Liver (tissue), 8 donors: ENCODE measurements at regions not wholly inside any gene's neighbourhood (a gene's known extent, or its start where the extent isn't known, plus 50 kb on each side); places are given as distances from the start of the nearest gene placed in this dataset.

Experiments used
- DNase-seq: peaks from one replicate; pipeline ENCODE4 v3.0.0-alpha.2; 2017; ENCODE audit warnings: low spot score
- H3K27ac ChIP-seq, 2 donors: one replicate each; pipeline ENCODE4 v1.7.0; 2013; ENCODE audit warnings: inconsistent platforms in 2 of 2, low read length in 2 of 2, control low read depth in 1 of 2, low read depth in 1 of 2, mild to moderate bottlenecking in 1 of 2
- H3K27me3 ChIP-seq, 4 donors: one replicate each; pipeline versions ENCODE4 v1.6.1 to v1.7.0; 2013; ENCODE audit warnings: low read length in 3 of 4, inconsistent platforms in 1 of 4, mild to moderate bottlenecking in 1 of 4, moderate library complexity in 1 of 4; ENCODE audit not compliant: control insufficient read depth in 4 of 4, insufficient read depth in 4 of 4
- H3K36me3 ChIP-seq, 4 donors: one replicate each; pipeline versions ENCODE4 v1.6.1 to v1.7.0; 2013; ENCODE audit warnings: low read length in 3 of 4, mild to moderate bottlenecking in 3 of 4, low read depth in 1 of 4, moderate library complexity in 1 of 4; ENCODE audit not compliant: control insufficient read depth in 4 of 4, insufficient read depth in 3 of 4
- H3K4me1 ChIP-seq, 4 donors: one replicate each; pipeline versions ENCODE4 v1.6.1 to v1.7.0; 2013; ENCODE audit warnings: low read length in 3 of 4, mild to moderate bottlenecking in 3 of 4, moderate library complexity in 1 of 4; ENCODE audit not compliant: control insufficient read depth in 4 of 4, insufficient read depth in 4 of 4
- H3K4me3 ChIP-seq, 3 donors: one replicate each; pipeline versions ENCODE4 v1.6.1 to v1.7.0; 2013; ENCODE audit warnings: low read length in 3 of 3, control low read depth in 1 of 3, low read depth in 1 of 3, mild to moderate bottlenecking in 1 of 3
- H3K9ac ChIP-seq, 2 donors: one replicate each; pipeline ENCODE4 v1.7.0; 2013; ENCODE audit warnings: low read length in 2 of 2, mild to moderate bottlenecking in 2 of 2, moderate library complexity in 2 of 2, control low read depth in 1 of 2, low read depth in 1 of 2
- H3K9me3 ChIP-seq, 4 donors: one replicate each; pipeline versions ENCODE4 v1.6.1 to v1.7.0; 2013; ENCODE audit warnings: low read length in 3 of 4; ENCODE audit not compliant: control insufficient read depth in 4 of 4
- CTCF ChIP-seq: fragments of 150-350 bp; IDR thresholded peaks from 2 replicates; pipeline ENCODE4 v1.5.1; 2017; ENCODE audit warnings: improper control_type of control experiment, low read depth, low read length; ENCODE audit not compliant: missing input control
- EGR1 ChIP-seq, 2 donors: IDR thresholded peaks; 2 replicates each; pipeline ENCODE4 v1.6.1; 2016 to 2018; ENCODE audit warnings: antibody characterized with exemption in 2 of 2, low read depth in 2 of 2
- FOXA1 ChIP-seq: IDR thresholded peaks from 2 replicates; pipeline ENCODE4 v1.6.1; 2016; ENCODE audit warnings: antibody characterized with exemption
- HNF4A ChIP-seq, 2 donors: conservative IDR thresholded peaks; 2 replicates each; pipeline ENCODE4 v1.6.1; 2016; ENCODE audit warnings: antibody characterized with exemption in 2 of 2, mild to moderate bottlenecking in 2 of 2
- HNF4G ChIP-seq: IDR thresholded peaks from 2 replicates; pipeline ENCODE4 v1.6.1; 2016; ENCODE audit warnings: antibody characterized with exemption
- JUND ChIP-seq, 2 donors: IDR thresholded peaks; 2 replicates each; pipeline ENCODE4 v1.6.1; 2016; ENCODE audit warnings: antibody characterized with exemption in 2 of 2
- RXRA ChIP-seq, 2 donors: IDR thresholded peaks; 2 replicates each; pipeline ENCODE4 v1.6.1; 2017 to 2018; ENCODE audit warnings: antibody characterized with exemption in 2 of 2, mild to moderate bottlenecking in 1 of 2
- TAF1 ChIP-seq: conservative IDR thresholded peaks from 2 replicates; pipeline ENCODE4 v1.6.1; 2016; ENCODE audit warnings: antibody characterized with exemption, mild to moderate bottlenecking
- YY1 ChIP-seq: IDR thresholded peaks from 2 replicates; pipeline ENCODE4 v1.6.1; 2016; ENCODE audit warnings: antibody characterized with exemption, mild to moderate bottlenecking
- ZBTB33 ChIP-seq: IDR thresholded peaks from 2 replicates; pipeline ENCODE4 v1.6.1; 2016; ENCODE audit warnings: antibody characterized with exemption
- WGBS: extraction: QIAGEN DNeasy Blood & Tissue Kit; methylation state at CpG from one replicate; pipeline ENCODE4 v1.1.7; 2013; 5-methylcytosine and 5-hydroxymethylcytosine counted together
- TF ChIP-seq, protein P1 (sequence below): IDR thresholded peaks from 2 replicates; pipeline ENCODE4 v1.6.1; 2016; ENCODE audit warnings: antibody characterized with exemption
- donor health status: healthy.
- donor health status: healthy.
- donor health status: healthy.
- donor health status: healthy.
- donor health status: healthy.

- H3K9ac ChIP-seq: no peak overlapping the region
- WGBS: 96% methylated on average over 5 of the region's 5 CpGs
- DNase-seq: no peak
These were observed 95.5 kb downstream of the RPS24 start for GRCh38 chr10:78129211-78129610.

DNA sequence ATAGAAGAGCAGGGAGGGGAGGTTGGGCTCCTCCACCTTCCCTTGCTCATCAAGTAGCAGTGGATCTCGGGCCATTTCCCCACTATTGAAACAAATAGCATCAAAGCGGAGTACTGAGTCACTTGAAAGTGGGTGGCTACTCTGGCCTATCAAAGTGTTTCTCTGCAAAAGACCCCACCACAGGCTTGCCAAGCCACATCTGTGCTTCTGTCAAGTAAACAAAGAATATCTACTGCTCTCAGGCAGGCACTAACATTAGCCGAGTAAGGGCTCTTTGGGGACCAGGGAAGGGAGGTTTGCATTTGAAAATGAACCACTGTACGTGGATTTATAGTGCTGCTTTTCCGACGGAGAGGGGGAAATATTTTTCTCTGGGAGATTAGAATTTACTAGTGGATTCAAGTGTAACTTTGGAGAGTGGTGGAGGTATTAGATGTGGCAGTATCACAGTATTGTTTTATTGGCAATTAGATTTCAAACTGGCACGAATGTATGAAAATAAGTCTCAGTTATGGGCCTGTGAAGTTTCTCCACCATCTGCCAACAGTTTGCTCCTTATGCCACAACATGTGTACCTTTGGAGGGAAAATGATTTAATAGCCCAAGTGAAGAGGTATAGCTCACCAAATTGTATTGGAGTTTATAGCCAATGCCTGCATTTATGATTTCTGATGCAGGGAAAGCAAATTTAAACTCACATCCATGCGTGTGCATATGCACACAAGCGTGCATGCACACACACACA, 97.5 kb downstream of the RPS24 start:
- WGBS: 87% methylated on average over 9 of the region's 9 CpGs

More at GRCh38 chr10:78129211-78129610, 95.5 kb downstream of the RPS24 start:
- TF ChIP-seq EGR1 (IDR thresholded peaks at IDR 0.05; ENCODE audit: low read depth in 2 of 2) (no peak), JUND (IDR thresholded peaks at IDR 0.05) (no peak), HNF4G (no peak), TAF1 (no peak)
- Histone ChIP-seq H3K9me3 (peaks cover 0 to 2% (median 0%) of the 10 kb centered on the region in 4 donors), H3K27ac (no peak overlapping the region), H3K27me3 (no peaks in the 10 kb centered on the region), H3K4me1 (no peaks in the 10 kb centered on the region), H3K36me3 (no peaks in the 10 kb centered on the region), H3K4me3 (no peak overlapping the region)

More for the DNA sequence above, 97.5 kb downstream of the RPS24 start:
- Histone ChIP-seq H3K4me1 (no peaks in the 10 kb centered on the region), H3K4me3 (no peak overlapping the region), H3K27ac (no peak overlapping the region), H3K27me3 (no peaks in the 10 kb centered on the region), H3K9ac (no peak overlapping the region), H3K36me3 (no peaks in the 10 kb centered on the region), H3K9me3 (no peaks in the 10 kb centered on the region)
- TF ChIP-seq ZBTB33: no peak
- no peak for TF ChIP-seq RXRA (IDR thresholded peaks at IDR 0.05)
- no peak for TF ChIP-seq CTCF
- TF ChIP-seq HNF4A (conservative IDR thresholded peaks at IDR 0.05): no peak
- TF ChIP-seq TAF1: no peak
- TF ChIP-seq, protein P1, sequence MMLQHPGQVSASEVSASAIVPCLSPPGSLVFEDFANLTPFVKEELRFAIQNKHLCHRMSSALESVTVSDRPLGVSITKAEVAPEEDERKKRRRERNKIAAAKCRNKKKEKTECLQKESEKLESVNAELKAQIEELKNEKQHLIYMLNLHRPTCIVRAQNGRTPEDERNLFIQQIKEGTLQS: no peak
- TF ChIP-seq YY1: no peak
- no peak for TF ChIP-seq FOXA1
- DNase-seq: no peak
